ENCODE measurements at regions not wholly inside any gene's neighbourhood (a gene's known extent, or its start where the extent isn't known, plus 50 kb on each side); places are given as distances from the start of the nearest gene placed in this dataset.

DNA sequence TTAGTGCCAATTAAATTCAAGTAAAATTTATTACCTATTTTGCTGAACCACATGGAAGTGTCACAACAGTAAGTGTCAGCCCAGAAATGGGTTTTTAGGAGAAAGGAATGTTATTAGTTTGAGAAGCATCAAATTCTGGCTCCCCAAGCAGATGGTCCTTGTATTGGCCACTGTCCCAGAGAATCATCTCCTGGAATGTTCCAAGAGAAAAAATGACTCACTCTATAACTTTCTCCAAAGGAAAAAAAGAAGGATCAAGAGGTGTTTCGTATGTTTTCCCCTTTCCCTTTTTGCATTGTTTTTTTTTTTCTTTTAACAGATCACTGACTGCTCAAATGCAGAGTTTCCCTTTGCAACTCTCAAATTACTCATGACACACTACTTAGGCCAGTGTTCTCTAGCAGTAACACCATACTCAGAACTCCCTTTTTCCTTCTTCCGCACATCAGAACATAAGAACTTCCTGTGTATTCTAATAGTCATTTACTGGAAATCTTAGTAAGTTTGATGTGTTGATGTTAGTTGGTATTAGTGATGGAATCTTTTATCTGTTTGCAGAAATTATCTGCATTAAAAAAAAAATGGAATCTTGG is 390.3 kb downstream of the GPD2 start:
- intact Hi-C loops (cut with DNase I) = no loop called here
- TF ChIP-seq POLR2A (IDR thresholded peaks at IDR 0.05) (no peak), CTCF (IDR thresholded peaks at IDR 0.05) (no peak)
- Histone ChIP-seq H3K27me3 (no peaks in the 10 kb centered on the region), H3K4me1 (no peaks in the 10 kb centered on the region), H3K4me3 (no peak overlapping the region), H3K27ac (no peak overlapping the region), H3K36me3 (replicated peaks in 1 of 2; ENCODE audit: insufficient read depth in 1 of 2, low read depth in 2 of 2) (no peaks in the 10 kb centered on the region), H3K9me3 (no peaks in the 10 kb centered on the region)
- ATAC-seq (peak; percentile 4), DNase-seq (peak in 1 of 4 donors; percentile 13)
- 76 to 86% methylated on average over 2 of the region's 2 CpGs for WGBS, 2 donors

- Histone ChIP-seq H3K9me3 (no peaks in the 10 kb centered on the region), H3K27ac (no peak overlapping the region), H3K4me3 (no peak overlapping the region), H3K36me3 (replicated peaks in 1 of 2; ENCODE audit: insufficient read depth in 1 of 2, low read depth in 2 of 2) (no peaks in the 10 kb centered on the region), H3K4me1 (no peaks in the 10 kb centered on the region), H3K27me3 (no peaks in the 10 kb centered on the region)
- WGBS, 2 donors = 64 to 69% methylated on average over 1 of the region's 1 CpG
- intact Hi-C loops (cut with DNase I) = no loop called here
- ATAC-seq (no peak), DNase-seq (no peak)
- TF ChIP-seq POLR2A (IDR thresholded peaks at IDR 0.05) (no peak), CTCF (IDR thresholded peaks at IDR 0.05) (no peak)
Observed at GRCh38 chr2:156834431-156834830, 398.3 kb downstream of the GPD2 start.

GRCh38 chr2:156837635-156838370 is 401.6 kb downstream of the GPD2 start:
- intact Hi-C loops (cut with DNase I) = no loop called here
- H3K27me3 ChIP-seq = no peaks in the 10 kb centered on the region
- DNase-seq = no peak
- no peak for ATAC-seq
- TF ChIP-seq CTCF (IDR thresholded peaks at IDR 0.05) = no peak
- TF ChIP-seq POLR2A (IDR thresholded peaks at IDR 0.05) = no peak
- H3K4me3 ChIP-seq = no peak overlapping the region
- H3K36me3 ChIP-seq (replicated peaks in 1 of 2; ENCODE audit: insufficient read depth in 1 of 2, low read depth in 2 of 2) = no peaks in the 10 kb centered on the region
- H3K27ac ChIP-seq = no peak overlapping the region
- H3K9me3 ChIP-seq = no peaks in the 10 kb centered on the region
- 61 to 63% methylated on average over 6 of the region's 6 CpGs for WGBS, 2 donors
- no peaks in the 10 kb centered on the region for H3K4me1 ChIP-seq

GRCh38 chr2:156841321-156841720 is 405.1 kb downstream of the GPD2 start:
- Histone ChIP-seq H3K27me3 (no peaks in the 10 kb centered on the region), H3K27ac (no peak overlapping the region), H3K36me3 (replicated peaks in 1 of 2; ENCODE audit: insufficient read depth in 1 of 2, low read depth in 2 of 2) (no peaks in the 10 kb centered on the region), H3K4me3 (no peak overlapping the region), H3K4me1 (no peaks in the 10 kb centered on the region), H3K9me3 (no peaks in the 10 kb centered on the region)
- WGBS, 2 donors = 72 to 80% methylated on average over 3 of the region's 3 CpGs
- intact Hi-C loops (cut with DNase I) = no loop called here
- DNase-seq = no peak
- TF ChIP-seq POLR2A (IDR thresholded peaks at IDR 0.05) (no peak), CTCF (IDR thresholded peaks at IDR 0.05) (no peak)
- no peak for ATAC-seq
